Keratinocyte (primary cell): ENCODE measurements at regions not wholly inside any gene's neighbourhood (a gene's known extent, or its start where the extent isn't known, plus 50 kb on each side); places are given as distances from the start of the nearest gene placed in this dataset.

Source experiments
- DNase-seq: peaks from one replicate; pipeline ENCODE4 v3.0.0-alpha.2; 2011; ENCODE audit warnings: low read depth, missing footprints, low spot score
- FAIRE-seq: peaks from 2 replicates; lab custom pipeline; 2011; peaks lifted over from hg19 to GRCh38; lab: Jason Lieb, UNC
- H2AFZ ChIP-seq: 2 replicates; pipeline ENCODE4 v1.6.0; 2012; ENCODE audit warnings: low read length, control low read depth, inconsistent platforms; ENCODE audit not compliant: control insufficient read depth
- H3K27ac ChIP-seq: 2 replicates; pipeline ENCODE4 v1.5.1; 2011; ENCODE audit warnings: low read length; ENCODE audit not compliant: control insufficient read depth, insufficient read depth
- H3K27me3 ChIP-seq: 3 replicates; pipeline ENCODE4 v1.6.0; 2011; ENCODE audit warnings: low read length; ENCODE audit not compliant: control insufficient read depth, insufficient read depth; ENCODE audit errors: extremely low read depth
- H3K36me3 ChIP-seq, 2 experiments: 2 replicates in 1 of 2; 3 replicates in 1 of 2; pipeline ENCODE4 v1.5.1; 2011; ENCODE audit warnings: low read length in 2 of 2, mild to moderate bottlenecking in 1 of 2; ENCODE audit not compliant: control insufficient read depth in 2 of 2, insufficient read depth in 2 of 2; ENCODE audit errors: extremely low read depth in 1 of 2
- H3K4me1 ChIP-seq: 3 replicates; pipeline ENCODE4 v1.5.1; 2011; ENCODE audit warnings: low read length; ENCODE audit not compliant: control insufficient read depth, insufficient read depth; ENCODE audit errors: extremely low read depth
- H3K4me2 ChIP-seq: 3 replicates; pipeline ENCODE4 v1.6.0; 2011; ENCODE audit warnings: low read depth, low read length; ENCODE audit not compliant: control insufficient read depth, insufficient read depth; ENCODE audit errors: extremely low read depth
- H3K4me3 ChIP-seq, 3 experiments: fragments of 200-600 bp in 1 of 3; sonication (generic) in 1 of 3; 2 replicates in 2 of 3; 3 replicates in 1 of 3; pipeline ENCODE4 v1.5.1; 2011 to 2016; ENCODE audit warnings: low read length in 3 of 3, mild to moderate bottlenecking in 3 of 3, control low read depth in 2 of 3, inconsistent platforms in 1 of 3, low read depth in 1 of 3, mixed read lengths in 1 of 3, mixed run types in 1 of 3, moderate library complexity in 1 of 3; ENCODE audit not compliant: control insufficient read depth in 2 of 3, insufficient read depth in 2 of 3; ENCODE audit errors: extremely low read depth in 1 of 3
- H3K79me2 ChIP-seq: 2 replicates; pipeline ENCODE4 v1.6.0; 2012; ENCODE audit warnings: low read length; ENCODE audit not compliant: control insufficient read depth, insufficient read depth
- H3K9ac ChIP-seq: 3 replicates; pipeline ENCODE4 v1.6.0; 2011; ENCODE audit warnings: low read length; ENCODE audit not compliant: control insufficient read depth, insufficient read depth; ENCODE audit errors: extremely low read depth
- H3K9me1 ChIP-seq: 3 replicates; pipeline ENCODE4 v1.6.0; 2011; ENCODE audit warnings: low read length; ENCODE audit not compliant: control insufficient read depth, insufficient read depth; ENCODE audit errors: extremely low read depth
- H3K9me3 ChIP-seq: 2 replicates; pipeline ENCODE4 v1.5.1; 2012; ENCODE audit warnings: low read depth, low read length; ENCODE audit not compliant: control insufficient read depth
- H4K20me1 ChIP-seq: 3 replicates; pipeline ENCODE4 v1.6.0; 2011; ENCODE audit warnings: low read length; ENCODE audit not compliant: control insufficient read depth, insufficient read depth; ENCODE audit errors: extremely low read depth
- EZH2 ChIP-seq: IDR thresholded peaks from one replicate; pipeline ENCODE4 v1.6.1; 2012; ENCODE audit warnings: inconsistent platforms, mild to moderate bottlenecking, low read length, moderate library complexity
- dilution Hi-C: fragments of 300-500 bp; cut with MboI; formaldehyde crosslinking; loops from one replicate; pipeline ENCODE4 v1.7.0; 2020; ENCODE audit warnings: low sequenced_read_pairs; ENCODE audit not compliant: extremely low pct_ligation_motif_present
- TF ChIP-seq, protein P1 (sequence below), 3 experiments: IDR thresholded peaks in 1 of 3; conservative IDR thresholded peaks in 1 of 3; optimal IDR thresholded peaks in 1 of 3; 2 replicates in 2 of 3; 3 replicates in 1 of 3; pipeline versions ENCODE3 to v1.5.1; 2011; ENCODE audit warnings: low read length in 3 of 3, mild to moderate bottlenecking in 3 of 3, moderate library complexity in 2 of 3, control low read depth in 1 of 3, inconsistent platforms in 1 of 3; ENCODE audit not compliant: insufficient read depth in 2 of 3; ENCODE audit errors: extremely low read depth in 1 of 3

DNA sequence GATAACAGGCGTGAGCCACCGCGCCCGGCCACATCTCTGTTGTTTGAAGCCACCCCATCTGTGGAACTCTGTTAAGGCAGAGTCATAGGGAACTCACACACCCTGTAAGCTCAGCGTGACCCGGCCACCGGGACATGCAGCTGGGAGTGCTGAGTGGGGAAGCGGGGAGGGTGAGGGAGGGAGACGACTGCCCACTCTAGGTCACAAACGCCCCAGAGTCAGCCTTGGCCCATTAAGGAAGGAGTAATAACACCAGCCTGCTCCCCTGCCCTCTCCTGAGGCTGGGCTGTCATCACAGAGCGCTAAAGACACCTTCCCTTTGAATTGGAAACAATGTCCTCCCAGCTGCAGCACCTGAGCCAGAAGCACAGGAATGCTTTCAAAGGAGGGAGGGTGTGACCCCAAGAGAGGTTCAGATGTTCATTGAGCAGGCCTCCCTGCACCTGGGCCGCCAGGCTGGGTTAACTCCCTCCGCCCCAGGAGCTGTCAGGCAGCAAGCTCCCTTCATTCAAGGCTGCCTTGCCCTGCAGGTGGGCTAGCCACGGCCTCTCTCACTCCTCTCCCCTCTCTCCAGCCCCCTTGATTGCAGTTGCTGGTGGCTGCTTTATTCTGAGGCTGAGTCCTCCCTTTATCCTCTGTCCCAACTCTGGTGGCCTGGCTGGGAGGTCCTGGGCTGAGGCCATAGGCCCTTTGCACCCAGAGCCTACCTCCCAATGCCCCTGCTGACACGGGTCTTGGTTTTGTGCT is 77.2 kb upstream of the HPCAL1 start:
- no peaks in the 10 kb centered on the region for H4K20me1 ChIP-seq
- no peak overlapping the region for H2AFZ ChIP-seq
- no peaks in the 10 kb centered on the region for H3K9me3 ChIP-seq
- H3K79me2 ChIP-seq, result no peaks in the 10 kb centered on the region
- TF ChIP-seq EZH2, result no peak
- TF ChIP-seq, protein P1, sequence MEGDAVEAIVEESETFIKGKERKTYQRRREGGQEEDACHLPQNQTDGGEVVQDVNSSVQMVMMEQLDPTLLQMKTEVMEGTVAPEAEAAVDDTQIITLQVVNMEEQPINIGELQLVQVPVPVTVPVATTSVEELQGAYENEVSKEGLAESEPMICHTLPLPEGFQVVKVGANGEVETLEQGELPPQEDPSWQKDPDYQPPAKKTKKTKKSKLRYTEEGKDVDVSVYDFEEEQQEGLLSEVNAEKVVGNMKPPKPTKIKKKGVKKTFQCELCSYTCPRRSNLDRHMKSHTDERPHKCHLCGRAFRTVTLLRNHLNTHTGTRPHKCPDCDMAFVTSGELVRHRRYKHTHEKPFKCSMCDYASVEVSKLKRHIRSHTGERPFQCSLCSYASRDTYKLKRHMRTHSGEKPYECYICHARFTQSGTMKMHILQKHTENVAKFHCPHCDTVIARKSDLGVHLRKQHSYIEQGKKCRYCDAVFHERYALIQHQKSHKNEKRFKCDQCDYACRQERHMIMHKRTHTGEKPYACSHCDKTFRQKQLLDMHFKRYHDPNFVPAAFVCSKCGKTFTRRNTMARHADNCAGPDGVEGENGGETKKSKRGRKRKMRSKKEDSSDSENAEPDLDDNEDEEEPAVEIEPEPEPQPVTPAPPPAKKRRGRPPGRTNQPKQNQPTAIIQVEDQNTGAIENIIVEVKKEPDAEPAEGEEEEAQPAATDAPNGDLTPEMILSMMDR (optimal IDR thresholded peaks at IDR 0.05 in 1 of 3, IDR thresholded peaks at IDR 0.05 in 1 of 3, conservative IDR thresholded peaks at IDR 0.05 in 1 of 3; ENCODE audit: extremely low read depth in 1 of 3, insufficient read depth in 2 of 3, low read length in 3 of 3), result no peak
- no peaks in the 10 kb centered on the region for H3K36me3 ChIP-seq
- no peak for FAIRE-seq
- H3K27me3 ChIP-seq, result peaks cover 19% of the 10 kb centered on the region
- no peaks in the 10 kb centered on the region for H3K4me1 ChIP-seq
- H3K9ac ChIP-seq, result no peak overlapping the region
- no peak overlapping the region for H3K4me2 ChIP-seq
- H3K9me1 ChIP-seq, result no peaks in the 10 kb centered on the region
- no peak overlapping the region for H3K27ac ChIP-seq
- DNase-seq, result no peak
- H3K4me3 ChIP-seq, result no peak overlapping the region
- dilution Hi-C loops, result no loop called here

DNA sequence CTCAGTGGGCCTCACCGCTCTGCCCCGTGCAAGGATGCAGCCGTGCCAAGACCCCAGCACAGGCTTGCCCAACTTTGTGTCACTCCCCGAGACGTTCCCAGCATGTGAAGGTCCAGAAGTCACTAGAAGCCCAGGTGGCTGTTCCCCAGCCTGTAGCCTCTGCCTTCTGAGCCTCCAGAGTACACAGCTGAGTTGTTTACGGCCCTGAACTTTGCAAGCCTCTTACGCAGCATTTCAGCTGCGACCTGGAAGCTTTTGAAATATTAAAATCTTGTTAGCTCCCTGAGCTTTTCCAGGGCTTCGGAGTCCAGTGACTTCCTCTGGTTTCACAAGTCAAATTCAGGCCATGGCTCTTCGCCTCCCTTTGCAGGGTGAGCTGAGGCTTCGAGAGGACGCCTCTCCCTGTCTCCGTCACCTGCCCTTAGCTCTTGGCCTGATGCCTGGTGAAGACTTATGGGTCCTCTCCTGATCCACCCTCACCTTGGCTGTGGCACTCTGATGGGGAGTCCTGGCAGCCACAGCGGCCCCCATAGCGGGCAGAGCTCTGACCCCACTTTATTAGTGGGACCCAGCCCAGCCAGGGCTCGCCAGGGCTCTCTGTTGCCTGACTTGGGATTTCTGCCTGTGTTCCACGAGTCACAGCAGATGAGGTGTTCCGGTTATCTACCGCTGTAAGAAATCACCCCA is 76.5 kb upstream of the HPCAL1 start:
- Histone ChIP-seq H3K9me1 (no peaks in the 10 kb centered on the region), H3K27ac (no peak overlapping the region), H4K20me1 (no peaks in the 10 kb centered on the region), H3K4me1 (no peaks in the 10 kb centered on the region), H3K4me2 (no peak overlapping the region), H3K36me3 (no peaks in the 10 kb centered on the region), H3K27me3 (peaks cover 19% of the 10 kb centered on the region), H3K79me2 (no peaks in the 10 kb centered on the region), H3K9ac (no peak overlapping the region), H3K9me3 (no peaks in the 10 kb centered on the region), H2AFZ (no peak overlapping the region), H3K4me3 (no peak overlapping the region)
- TF ChIP-seq EZH2, result no peak
- TF ChIP-seq, protein P1 (optimal IDR thresholded peaks at IDR 0.05 in 1 of 3, IDR thresholded peaks at IDR 0.05 in 1 of 3, conservative IDR thresholded peaks at IDR 0.05 in 1 of 3; ENCODE audit: extremely low read depth in 1 of 3, insufficient read depth in 2 of 3, low read length in 3 of 3), result no peak
- dilution Hi-C loops, result no loop called here
- DNase-seq, result no peak
- FAIRE-seq, result no peak
